ENCODE measurements at regions not wholly inside any gene's neighbourhood (a gene's known extent, or its start where the extent isn't known, plus 50 kb on each side); places are given as distances from the start of the nearest gene placed in this dataset.
A peak's percentile ranks its signal among the peaks of the same experiment; 100 is the strongest.

GRCh38 chr11:116466801-116467200 is 306.0 kb downstream of the BUD13 start:
- no peak overlapping the region for H3K4me3 ChIP-seq
- peaks cover 0 to 6% (median 0%) of the 10 kb centered on the region in 4 donors for H3K4me1 ChIP-seq
- TF ChIP-seq POLR2A (IDR thresholded peaks at IDR 0.05) = no peak
- no peak for TF ChIP-seq CTCF (IDR thresholded peaks at IDR 0.05)
- no peaks in the 10 kb centered on the region for H3K9me3 ChIP-seq
- no peak overlapping the region for H3K27ac ChIP-seq
- H3K36me3 ChIP-seq = no peaks in the 10 kb centered on the region
- H3K27me3 ChIP-seq = no peaks in the 10 kb centered on the region
- DNase-seq = no peak

- Histone ChIP-seq H3K4me3 (no peak overlapping the region), H3K27ac (no peak overlapping the region), H3K36me3 (no peaks in the 10 kb centered on the region), H3K27me3 (no peaks in the 10 kb centered on the region), H3K9me3 (no peaks in the 10 kb centered on the region), H3K4me1 (peaks cover 0 to 10% (median 0%) of the 10 kb centered on the region in 4 donors)
- TF ChIP-seq POLR2A (IDR thresholded peaks at IDR 0.05) (no peak), CTCF (IDR thresholded peaks at IDR 0.05) (no peak)
- DNase-seq = no peak
Observed at GRCh38 chr11:116466191-116466590, 306.6 kb downstream of the BUD13 start.

- no peak for DNase-seq
- TF ChIP-seq POLR2A (IDR thresholded peaks at IDR 0.05) (no peak), CTCF (IDR thresholded peaks at IDR 0.05) (no peak)
- Histone ChIP-seq H3K36me3 (no peaks in the 10 kb centered on the region), H3K9me3 (no peaks in the 10 kb centered on the region), H3K4me1 (peaks cover 0 to 16% (median 0%) of the 10 kb centered on the region in 4 donors), H3K27ac (no peak overlapping the region), H3K4me3 (no peak overlapping the region), H3K27me3 (no peaks in the 10 kb centered on the region)
Observed at GRCh38 chr11:116465056-116465455, 307.7 kb downstream of the BUD13 start.

- no peaks in the 10 kb centered on the region for H3K9me3 ChIP-seq
- no peak for TF ChIP-seq CTCF (IDR thresholded peaks at IDR 0.05)
- no peak for TF ChIP-seq POLR2A (IDR thresholded peaks at IDR 0.05)
- no peaks in the 10 kb centered on the region for H3K36me3 ChIP-seq
- no peak for DNase-seq
- H3K4me1 ChIP-seq = peaks cover 0 to 33% (median 0%) of the 10 kb centered on the region in 4 donors
- H3K27me3 ChIP-seq = no peaks in the 10 kb centered on the region
- H3K27ac ChIP-seq = no peak overlapping the region
- no peak overlapping the region for H3K4me3 ChIP-seq
Observed at GRCh38 chr11:116461789-116462188, 311.0 kb downstream of the BUD13 start.

- H3K4me1 ChIP-seq = peaks cover 0 to 33% (median 0%) of the 10 kb centered on the region in 4 donors
Observed at GRCh38 chr11:116460156-116460920, 312.4 kb downstream of the BUD13 start.

More at GRCh38 chr11:116460156-116460920, 312.4 kb downstream of the BUD13 start:
- Histone ChIP-seq H3K27ac (peak overlapping the region in 2 of 4 donors; percentile 39 to 50), H3K36me3 (no peaks in the 10 kb centered on the region), H3K9me3 (no peaks in the 10 kb centered on the region), H3K4me3 (no peak overlapping the region), H3K27me3 (no peaks in the 10 kb centered on the region)
- TF ChIP-seq CTCF (IDR thresholded peaks at IDR 0.05) (no peak), POLR2A (IDR thresholded peaks at IDR 0.05) (no peak)
- peak in 1 of 3 donors; percentile 60 for DNase-seq
